ENCODE measurements at regions not wholly inside any gene's neighbourhood (a gene's known extent, or its start where the extent isn't known, plus 50 kb on each side); places are given as distances from the start of the nearest gene placed in this dataset.

- Mint-ChIP-seq H3K27me3 (ENCODE audit: low read depth, poor library complexity) (peaks cover 6% of the 10 kb centered on the region), H3K9me3 (no peaks in the 10 kb centered on the region), H3K27ac (peak overlapping the region; percentile 27), H3K4me1 (peaks cover 26% of the 10 kb centered on the region), H3K36me3 (ENCODE audit: low read depth) (peaks cover 4% of the 10 kb centered on the region), H3K4me3 (no peak overlapping the region)
- no peak for DNase-seq
- TF ChIP-seq CTCF (IDR thresholded peaks at IDR 0.05) = no peak
These were observed 405.3 kb upstream of the C2CD4B start for GRCh38 chr15:62570405-62570783.

GRCh38 chr15:62571072-62571471 is 406.0 kb upstream of the C2CD4B start:
- no peak for DNase-seq
- Mint-ChIP-seq H3K27me3 (ENCODE audit: low read depth, poor library complexity) (peaks cover 6% of the 10 kb centered on the region), H3K27ac (no peak overlapping the region), H3K4me1 (peaks cover 19% of the 10 kb centered on the region), H3K36me3 (ENCODE audit: low read depth) (peaks cover 4% of the 10 kb centered on the region), H3K9me3 (no peaks in the 10 kb centered on the region), H3K4me3 (no peak overlapping the region)
- no peak for TF ChIP-seq CTCF (IDR thresholded peaks at IDR 0.05)

GRCh38 chr15:62572797-62573196 is 407.7 kb upstream of the C2CD4B start:
- Mint-ChIP-seq H3K27me3 (ENCODE audit: low read depth, poor library complexity) (peaks cover 6% of the 10 kb centered on the region), H3K4me1 (peaks cover 18% of the 10 kb centered on the region), H3K9me3 (no peaks in the 10 kb centered on the region), H3K27ac (peak overlapping the region; percentile 88), H3K36me3 (ENCODE audit: low read depth) (peaks cover 4% of the 10 kb centered on the region), H3K4me3 (no peak overlapping the region)
- TF ChIP-seq CTCF (IDR thresholded peaks at IDR 0.05) = no peak
- no peak for DNase-seq

DNA sequence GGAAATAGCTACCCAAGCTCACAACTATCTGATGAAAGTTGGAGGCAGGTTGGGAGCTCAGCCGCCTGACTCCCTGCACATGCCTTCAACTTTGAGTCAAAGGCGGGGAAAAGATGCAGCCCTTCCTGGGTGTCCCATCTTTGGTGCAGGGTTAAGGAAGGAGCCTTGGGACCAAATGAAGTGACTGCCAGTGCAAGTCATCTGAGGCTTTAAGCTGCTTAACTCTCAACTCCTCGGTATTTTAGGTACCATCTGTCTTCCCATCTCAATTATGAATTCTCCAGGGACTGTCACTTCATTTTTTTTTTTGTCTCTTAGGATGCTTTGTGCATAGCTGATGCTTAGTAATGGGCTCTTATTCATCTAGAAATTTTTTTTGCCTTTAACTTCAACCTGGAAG is 408.8 kb upstream of the C2CD4B start:
- Mint-ChIP-seq H3K36me3 (ENCODE audit: low read depth) (peaks cover 3% of the 10 kb centered on the region), H3K4me1 (peaks cover 18% of the 10 kb centered on the region), H3K27ac (no peak overlapping the region), H3K27me3 (ENCODE audit: low read depth, poor library complexity) (peaks cover 10% of the 10 kb centered on the region), H3K4me3 (no peak overlapping the region), H3K9me3 (no peaks in the 10 kb centered on the region)
- no peak for TF ChIP-seq CTCF (IDR thresholded peaks at IDR 0.05)
- no peak for DNase-seq

DNA sequence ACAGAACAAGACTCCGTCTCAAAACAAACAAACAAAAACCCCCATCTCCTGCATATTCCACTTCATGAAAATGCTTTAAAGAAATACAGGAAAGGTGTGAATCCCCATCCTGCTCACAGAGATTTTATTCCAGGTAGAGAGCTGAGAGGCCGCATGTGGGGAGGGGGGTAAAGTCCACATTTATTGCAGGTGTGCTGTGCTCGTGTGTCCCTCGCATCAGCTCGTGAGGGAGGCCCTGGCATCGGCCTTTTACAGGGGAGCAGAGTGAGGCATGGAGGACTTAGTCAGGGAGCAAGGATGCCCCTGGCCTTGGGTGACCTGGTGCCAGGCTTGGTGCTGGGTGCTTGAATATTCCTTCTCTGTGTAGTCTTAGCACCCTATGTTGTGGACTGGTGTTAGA is 413.5 kb upstream of the C2CD4B start:
- Mint-ChIP-seq H3K36me3 (ENCODE audit: low read depth) (no peaks in the 10 kb centered on the region), H3K27me3 (ENCODE audit: low read depth, poor library complexity) (peaks cover 4% of the 10 kb centered on the region), H3K4me1 (no peaks in the 10 kb centered on the region), H3K27ac (peak overlapping the region; percentile 43), H3K4me3 (no peak overlapping the region), H3K9me3 (no peaks in the 10 kb centered on the region)
- no peak for TF ChIP-seq CTCF (IDR thresholded peaks at IDR 0.05)
- no peak for DNase-seq

DNA sequence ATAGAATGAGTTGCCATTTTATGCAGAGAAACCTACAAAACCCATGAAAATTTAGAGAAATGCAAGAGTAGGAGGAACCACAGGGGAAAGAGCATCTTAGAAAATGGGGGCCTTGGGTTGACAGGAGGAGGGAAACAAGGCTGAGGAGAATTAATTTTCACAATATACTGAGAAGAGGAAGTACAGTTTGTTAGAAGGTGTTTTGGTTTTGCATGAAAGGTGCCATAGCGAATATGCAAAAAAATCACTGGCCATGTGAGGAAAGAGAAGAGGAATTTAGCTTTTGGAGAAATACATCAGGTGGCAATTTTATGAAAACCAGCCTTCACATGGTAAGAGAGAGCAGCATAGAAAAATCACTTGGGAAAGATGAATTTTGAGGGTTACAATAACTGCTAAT is 413.9 kb upstream of the C2CD4B start:
- Mint-ChIP-seq H3K27ac (no peak overlapping the region), H3K9me3 (no peaks in the 10 kb centered on the region), H3K4me1 (no peaks in the 10 kb centered on the region), H3K36me3 (ENCODE audit: low read depth) (no peaks in the 10 kb centered on the region), H3K27me3 (ENCODE audit: low read depth, poor library complexity) (peaks cover 4% of the 10 kb centered on the region), H3K4me3 (no peak overlapping the region)
- no peak for DNase-seq
- no peak for TF ChIP-seq CTCF (IDR thresholded peaks at IDR 0.05)
